ENCODE measurements at regions not wholly inside any gene's neighbourhood (a gene's known extent, or its start where the extent isn't known, plus 50 kb on each side); places are given as distances from the start of the nearest gene placed in this dataset.
"Not testable (repeated sequence)": the region's sequence is repeated elsewhere in the genome, so short reads cannot be mapped to it uniquely, and the experiment has no call there.

DNA sequence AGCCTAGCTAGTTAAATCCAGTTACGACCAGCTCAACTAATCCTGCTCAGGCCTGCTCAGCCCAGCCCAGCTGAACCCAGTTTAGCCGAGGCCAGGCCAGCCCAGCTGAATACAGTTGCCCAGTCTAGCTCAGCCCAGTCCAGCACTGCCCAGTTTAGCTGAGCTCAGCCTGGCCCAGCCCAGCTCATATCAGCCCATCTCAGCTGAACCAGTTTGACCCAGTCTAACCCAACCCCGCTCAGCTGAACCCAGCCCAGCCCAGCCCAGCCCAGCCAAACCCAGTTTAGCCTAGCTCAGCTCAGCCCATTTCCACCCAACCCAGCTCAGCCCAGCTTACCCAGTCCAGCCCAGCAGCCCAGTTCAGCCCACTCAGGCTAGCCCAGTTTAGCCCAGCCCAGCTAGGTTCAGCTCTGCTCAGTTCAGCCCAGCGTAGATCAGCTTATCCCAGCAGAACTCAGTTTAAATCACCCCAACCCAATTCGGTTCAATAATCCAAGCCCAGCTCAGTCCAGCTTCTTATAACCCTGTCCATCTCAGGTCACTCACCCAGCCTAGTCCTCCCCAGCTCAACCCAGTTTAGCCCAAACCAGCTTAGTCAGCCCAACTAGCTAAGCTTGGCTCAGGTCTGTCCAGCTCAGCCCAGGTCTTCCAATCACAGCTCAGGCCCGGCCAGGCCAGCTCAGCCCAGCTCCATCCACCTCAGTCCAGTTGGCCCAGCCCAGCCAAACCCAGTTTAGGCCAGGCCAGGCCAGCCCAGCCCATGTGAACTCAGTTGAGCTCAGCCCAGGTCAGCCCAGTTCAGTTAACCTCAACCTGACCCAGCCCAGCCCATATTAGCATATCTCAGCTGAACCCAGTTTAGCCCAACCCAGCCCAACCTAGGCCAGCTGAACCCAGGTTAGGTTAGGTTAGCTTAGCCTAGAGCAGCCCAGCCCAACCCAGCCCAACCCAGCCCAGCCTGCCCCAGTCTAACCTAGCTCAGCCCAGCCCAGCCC lies 76.7 kb downstream of the TMEM121 start:
- DNase-seq = no peak
- intact Hi-C loops (cut with micrococcal nuclease) = no loop called here

DNA sequence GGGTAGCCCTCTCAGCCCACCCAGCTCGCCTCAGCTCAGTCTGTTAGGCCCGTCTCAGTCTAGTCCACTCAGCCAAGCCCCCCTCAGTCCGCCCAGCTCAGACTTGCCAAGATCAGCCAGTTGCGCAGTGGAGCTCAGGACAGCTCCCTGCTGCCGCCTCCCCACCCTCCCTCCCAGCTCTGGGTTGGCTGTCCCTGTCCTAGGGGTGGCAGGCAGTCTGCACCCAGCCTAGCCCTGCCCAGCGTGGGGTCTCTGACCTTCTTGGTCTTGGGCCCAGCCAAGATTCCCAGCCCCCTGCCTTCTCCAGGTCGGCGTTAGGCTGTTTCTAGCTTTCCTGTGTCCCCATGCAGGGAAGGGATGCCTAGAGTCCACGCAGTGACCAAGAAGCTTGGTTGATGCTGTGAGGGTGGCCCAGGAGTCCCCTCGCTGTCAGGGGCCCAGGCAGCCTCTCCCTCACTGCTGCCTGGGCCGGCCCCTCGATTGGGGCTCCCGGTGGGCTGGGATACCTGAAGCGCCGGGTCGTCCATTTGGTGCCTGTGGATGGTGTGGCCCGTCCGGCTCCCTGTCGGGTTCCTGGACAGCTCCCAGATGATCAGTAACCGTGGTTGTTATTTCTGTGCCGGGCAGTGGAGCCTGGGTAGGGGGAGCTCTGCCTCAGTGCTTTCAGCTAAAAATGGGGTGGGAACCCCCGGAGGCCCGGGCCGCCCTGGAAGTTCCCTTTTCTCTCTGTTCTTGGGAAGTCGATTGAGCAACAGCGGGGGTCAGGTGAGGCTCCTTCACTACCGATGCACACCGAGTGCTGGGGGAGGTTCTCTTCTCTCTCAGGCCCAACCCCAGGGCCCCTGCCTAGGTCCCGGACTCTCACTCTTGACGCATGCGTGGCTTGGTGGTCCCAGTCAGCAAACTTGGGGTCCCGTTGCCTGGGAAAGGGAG lies 78.4 kb downstream of the TMEM121 start:
- H3K4me3 Mint-ChIP-seq; H3K9me3 ChIP-seq (ENCODE audit: control insufficient read depth, insufficient read depth, low read length); H3K27me3 ChIP-seq (ENCODE audit: control insufficient read depth, insufficient read depth, low read length); H3K27ac Mint-ChIP-seq; H3K9me3 Mint-ChIP-seq; H3K4me1 ChIP-seq (ENCODE audit: control insufficient read depth, insufficient read depth, low read length); DNase-seq; H3K36me3 ChIP-seq (ENCODE audit: control insufficient read depth, insufficient read depth, low read length); ATAC-seq; intact Hi-C loops (cut with micrococcal nuclease); H3K4me3 ChIP-seq (ENCODE audit: low read length); H3K27ac ChIP-seq (ENCODE audit: low read length); H3K27me3 Mint-ChIP-seq (ENCODE audit: low read depth in 2 of 2); H3K36me3 Mint-ChIP-seq; H3K4me1 Mint-ChIP-seq: not testable (repeated sequence)
- 86% methylated on average over 27 of the region's 32 CpGs for WGBS (ENCODE audit: insufficient coverage)

More for the DNA sequence above, 76.7 kb downstream of the TMEM121 start:
- no peaks in the 10 kb centered on the region for H3K36me3 Mint-ChIP-seq
- WGBS (ENCODE audit: insufficient coverage) = 93% methylated on average over 6 of the region's 6 CpGs
- no peak for ATAC-seq
- H3K27ac Mint-ChIP-seq = no peak overlapping the region
- H3K4me1 Mint-ChIP-seq = no peaks in the 10 kb centered on the region
- no peaks in the 10 kb centered on the region for H3K9me3 Mint-ChIP-seq
- Histone ChIP-seq H3K4me1 (ENCODE audit: control insufficient read depth, insufficient read depth, low read length) (peaks cover 5% of the 10 kb centered on the region), H3K4me3 (ENCODE audit: low read length) (no peak overlapping the region), H3K9me3 (ENCODE audit: control insufficient read depth, insufficient read depth, low read length) (no peaks in the 10 kb centered on the region), H3K27me3 (ENCODE audit: control insufficient read depth, insufficient read depth, low read length) (no peaks in the 10 kb centered on the region), H3K36me3 (ENCODE audit: control insufficient read depth, insufficient read depth, low read length) (no peaks in the 10 kb centered on the region), H3K27ac (ENCODE audit: low read length) (no peak overlapping the region)
- no peak overlapping the region for H3K4me3 Mint-ChIP-seq
- no peaks in the 10 kb centered on the region for H3K27me3 Mint-ChIP-seq (ENCODE audit: low read depth in 2 of 2)
- TF ChIP-seq, protein P1, sequence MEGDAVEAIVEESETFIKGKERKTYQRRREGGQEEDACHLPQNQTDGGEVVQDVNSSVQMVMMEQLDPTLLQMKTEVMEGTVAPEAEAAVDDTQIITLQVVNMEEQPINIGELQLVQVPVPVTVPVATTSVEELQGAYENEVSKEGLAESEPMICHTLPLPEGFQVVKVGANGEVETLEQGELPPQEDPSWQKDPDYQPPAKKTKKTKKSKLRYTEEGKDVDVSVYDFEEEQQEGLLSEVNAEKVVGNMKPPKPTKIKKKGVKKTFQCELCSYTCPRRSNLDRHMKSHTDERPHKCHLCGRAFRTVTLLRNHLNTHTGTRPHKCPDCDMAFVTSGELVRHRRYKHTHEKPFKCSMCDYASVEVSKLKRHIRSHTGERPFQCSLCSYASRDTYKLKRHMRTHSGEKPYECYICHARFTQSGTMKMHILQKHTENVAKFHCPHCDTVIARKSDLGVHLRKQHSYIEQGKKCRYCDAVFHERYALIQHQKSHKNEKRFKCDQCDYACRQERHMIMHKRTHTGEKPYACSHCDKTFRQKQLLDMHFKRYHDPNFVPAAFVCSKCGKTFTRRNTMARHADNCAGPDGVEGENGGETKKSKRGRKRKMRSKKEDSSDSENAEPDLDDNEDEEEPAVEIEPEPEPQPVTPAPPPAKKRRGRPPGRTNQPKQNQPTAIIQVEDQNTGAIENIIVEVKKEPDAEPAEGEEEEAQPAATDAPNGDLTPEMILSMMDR (IDR thresholded peaks at IDR 0.05) = no peak

DNA sequence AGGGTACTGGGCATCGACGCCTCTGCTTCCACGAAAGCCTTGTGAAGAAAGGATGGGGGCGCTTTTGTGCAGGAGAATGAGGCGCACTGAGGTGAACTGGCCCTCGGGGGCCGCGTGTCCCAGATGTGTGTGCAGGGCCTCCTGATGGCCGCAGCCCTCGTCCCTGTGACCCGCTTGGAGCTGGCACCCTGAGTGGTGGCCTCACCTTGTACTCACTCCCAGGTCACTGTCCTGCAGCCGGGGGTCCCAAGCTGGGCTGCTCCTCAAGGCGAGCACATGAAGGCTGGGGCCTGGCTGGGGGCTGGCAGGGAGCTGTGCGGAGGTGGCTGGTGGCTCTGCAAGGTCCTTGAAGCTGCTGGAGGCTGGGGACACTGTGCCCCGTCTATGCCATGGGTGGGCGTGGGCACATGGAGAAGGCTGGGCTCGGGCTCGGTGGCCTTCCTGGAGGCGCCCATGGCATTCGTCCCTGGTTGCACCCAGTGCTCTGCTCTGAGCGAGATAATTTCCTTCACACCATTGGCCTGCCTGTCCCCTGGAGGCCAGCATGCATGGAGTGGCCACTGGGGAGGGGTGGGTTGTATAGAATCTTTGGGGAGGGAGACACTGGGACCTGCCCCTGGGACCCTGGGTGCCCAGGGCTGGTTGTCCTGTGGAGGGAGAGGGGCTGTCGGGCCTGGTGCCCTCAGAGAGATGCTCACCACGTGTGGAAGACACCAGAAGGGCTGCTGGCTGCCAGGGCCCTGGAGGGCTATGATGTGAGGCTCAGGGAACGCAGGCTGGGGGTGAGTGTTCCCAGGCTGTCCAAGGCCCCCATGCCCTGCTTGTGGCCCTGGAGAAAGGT lies 79.3 kb downstream of the TMEM121 start:
- Histone ChIP-seq H3K4me1 (ENCODE audit: control insufficient read depth, insufficient read depth, low read length) (peaks cover 5% of the 10 kb centered on the region), H3K27ac (ENCODE audit: low read length) (no peak overlapping the region), H3K27me3 (ENCODE audit: control insufficient read depth, insufficient read depth, low read length) (no peaks in the 10 kb centered on the region), H3K9me3 (ENCODE audit: control insufficient read depth, insufficient read depth, low read length) (no peaks in the 10 kb centered on the region), H3K4me3 (ENCODE audit: low read length) (no peak overlapping the region), H3K36me3 (ENCODE audit: control insufficient read depth, insufficient read depth, low read length) (no peaks in the 10 kb centered on the region)
- DNase-seq = no peak
- Mint-ChIP-seq H3K9me3 (no peaks in the 10 kb centered on the region), H3K36me3 (no peaks in the 10 kb centered on the region), H3K27ac (no peak overlapping the region), H3K4me3 (no peak overlapping the region), H3K27me3 (ENCODE audit: low read depth in 2 of 2) (no peaks in the 10 kb centered on the region), H3K4me1 (no peaks in the 10 kb centered on the region)
- WGBS (ENCODE audit: insufficient coverage) = 89% methylated on average over 24 of the region's 24 CpGs
- TF ChIP-seq, protein P1 (IDR thresholded peaks at IDR 0.05) = no peak
- no peak for ATAC-seq
- intact Hi-C loops (cut with micrococcal nuclease) = no loop called here

DNA sequence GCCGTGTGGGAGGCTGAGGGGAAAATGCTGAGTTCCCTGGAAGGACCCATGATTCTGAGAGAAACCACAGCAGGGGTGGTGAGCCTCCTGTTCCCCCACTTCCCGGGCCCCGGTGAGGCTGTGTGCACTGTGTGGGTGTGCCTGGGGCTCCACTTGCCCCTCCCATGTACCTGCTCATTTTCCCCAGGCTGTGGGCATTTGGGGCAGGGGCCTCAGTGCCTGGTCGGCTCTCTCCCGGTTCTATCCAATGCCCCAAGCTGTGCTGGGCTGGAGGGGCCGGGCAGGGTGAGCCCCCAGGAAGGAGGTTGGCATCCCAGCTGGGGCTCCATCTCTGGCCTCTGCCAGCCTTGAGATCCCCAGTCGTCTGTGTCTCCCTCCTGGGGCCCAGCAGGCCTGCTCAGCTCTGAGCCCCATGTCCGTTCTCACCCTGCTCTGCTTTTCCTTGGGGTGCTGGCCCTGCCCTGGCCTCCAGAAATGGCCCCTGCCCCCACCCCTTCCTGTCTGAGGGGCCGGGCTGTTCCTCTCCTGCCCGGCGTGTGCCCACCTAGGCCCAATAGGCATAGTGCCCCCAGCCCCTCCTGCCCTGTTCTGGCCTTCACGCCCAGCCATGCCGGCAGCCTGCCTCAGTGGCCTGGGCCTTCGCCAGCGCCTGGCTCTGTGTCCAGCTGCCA lies 80.1 kb downstream of the TMEM121 start:
- H3K4me3 Mint-ChIP-seq; DNase-seq; H3K27ac ChIP-seq (ENCODE audit: low read length); H3K4me1 Mint-ChIP-seq; H3K4me3 ChIP-seq (ENCODE audit: low read length); intact Hi-C loops (cut with micrococcal nuclease); H3K9me3 Mint-ChIP-seq; H3K36me3 ChIP-seq (ENCODE audit: control insufficient read depth, insufficient read depth, low read length); H3K27me3 Mint-ChIP-seq (ENCODE audit: low read depth in 2 of 2); H3K9me3 ChIP-seq (ENCODE audit: control insufficient read depth, insufficient read depth, low read length); ATAC-seq; H3K36me3 Mint-ChIP-seq; H3K4me1 ChIP-seq (ENCODE audit: control insufficient read depth, insufficient read depth, low read length); H3K27me3 ChIP-seq (ENCODE audit: control insufficient read depth, insufficient read depth, low read length); H3K27ac Mint-ChIP-seq: not testable (repeated sequence)
- WGBS (ENCODE audit: insufficient coverage) = 87% methylated on average over 12 of the region's 15 CpGs

DNA sequence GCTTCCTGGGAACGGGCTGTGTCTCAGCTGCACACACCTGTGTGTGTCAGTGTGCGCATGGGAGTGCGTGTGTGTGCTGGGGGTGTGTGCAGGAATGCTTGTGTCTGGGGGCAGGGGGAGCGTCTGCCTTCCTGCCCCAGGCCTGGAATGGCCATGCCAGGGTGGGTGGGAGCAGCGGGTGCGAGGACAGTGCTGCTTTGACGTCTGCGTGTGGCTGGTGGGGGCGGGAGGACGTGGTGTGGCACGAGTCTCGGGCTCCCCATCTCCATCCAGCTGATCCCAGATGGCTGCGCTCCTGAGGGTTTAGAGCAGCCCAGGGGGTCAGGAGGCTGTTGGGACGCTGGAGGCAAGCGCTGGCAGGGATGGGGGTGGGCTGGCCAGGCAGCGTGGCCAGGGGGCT lies 80.6 kb downstream of the TMEM121 start:
- DNase-seq; H3K36me3 ChIP-seq (ENCODE audit: control insufficient read depth, insufficient read depth, low read length); H3K4me3 Mint-ChIP-seq; H3K9me3 ChIP-seq (ENCODE audit: control insufficient read depth, insufficient read depth, low read length); H3K36me3 Mint-ChIP-seq; H3K4me1 Mint-ChIP-seq; intact Hi-C loops (cut with micrococcal nuclease); H3K4me3 ChIP-seq (ENCODE audit: low read length); H3K27me3 ChIP-seq (ENCODE audit: control insufficient read depth, insufficient read depth, low read length); H3K27ac Mint-ChIP-seq; H3K9me3 Mint-ChIP-seq; H3K27ac ChIP-seq (ENCODE audit: low read length); H3K27me3 Mint-ChIP-seq (ENCODE audit: low read depth in 2 of 2); ATAC-seq; H3K4me1 ChIP-seq (ENCODE audit: control insufficient read depth, insufficient read depth, low read length): not testable (repeated sequence)
- 89% methylated on average over 10 of the region's 16 CpGs for WGBS (ENCODE audit: insufficient coverage)

Data from natural killer cell (primary cell).